ENCODE measurements at regions not wholly inside any gene's neighbourhood (a gene's known extent, or its start where the extent isn't known, plus 50 kb on each side); places are given as distances from the start of the nearest gene placed in this dataset.

GRCh38 chr2:106975641-106976040, 89.7 kb upstream of the ST6GAL2 start:
- DNase-seq = no peak

GRCh38 chr2:106976548-106976947, 90.6 kb upstream of the ST6GAL2 start:
- no peak for DNase-seq
- in situ Hi-C loops (cut with HindIII; ENCODE audit: low pct_ligation_motif_present, low pct_unique_long_range_greater_than_20kb, low sequenced_read_pairs) = no loop called here

More at GRCh38 chr2:106975641-106976040, 89.7 kb upstream of the ST6GAL2 start:
- in situ Hi-C loops (cut with HindIII; ENCODE audit: low pct_ligation_motif_present, low pct_unique_long_range_greater_than_20kb, low sequenced_read_pairs) = no loop called here

- in situ Hi-C loops (cut with HindIII; ENCODE audit: low pct_ligation_motif_present, low pct_unique_long_range_greater_than_20kb, low sequenced_read_pairs) = no loop called here
Measured at GRCh38 chr2:106977717-106978116, 91.8 kb upstream of the ST6GAL2 start.

GRCh38 chr2:106978647-106979046, 92.7 kb upstream of the ST6GAL2 start:
- in situ Hi-C loops (cut with HindIII; ENCODE audit: low pct_ligation_motif_present, low pct_unique_long_range_greater_than_20kb, low sequenced_read_pairs) = no loop called here
- DNase-seq = no peak

More at GRCh38 chr2:106977717-106978116, 91.8 kb upstream of the ST6GAL2 start:
- DNase-seq = no peak

GRCh38 chr2:106981491-106981890, 95.5 kb upstream of the ST6GAL2 start:
- DNase-seq = no peak
- in situ Hi-C loops (cut with HindIII; ENCODE audit: low pct_ligation_motif_present, low pct_unique_long_range_greater_than_20kb, low sequenced_read_pairs) = no loop called here

- DNase-seq = no peak
- in situ Hi-C loops (cut with HindIII; ENCODE audit: low pct_ligation_motif_present, low pct_unique_long_range_greater_than_20kb, low sequenced_read_pairs) = no loop called here
Measured at GRCh38 chr2:106982350-106982749, 96.4 kb upstream of the ST6GAL2 start.

GRCh38 chr2:106983305-106983704, 97.3 kb upstream of the ST6GAL2 start:
- in situ Hi-C loops (cut with HindIII; ENCODE audit: low pct_ligation_motif_present, low pct_unique_long_range_greater_than_20kb, low sequenced_read_pairs) = no loop called here

GRCh38 chr2:106988361-106988760, 102.4 kb upstream of the ST6GAL2 start:
- in situ Hi-C loops (cut with HindIII; ENCODE audit: low pct_ligation_motif_present, low pct_unique_long_range_greater_than_20kb, low sequenced_read_pairs) = no loop called here
- no peak for DNase-seq

More at GRCh38 chr2:106983305-106983704, 97.3 kb upstream of the ST6GAL2 start:
- DNase-seq = no peak

GRCh38 chr2:106990297-106990696, 104.3 kb upstream of the ST6GAL2 start:
- no peak for DNase-seq

GRCh38 chr2:106991866-106992265, 105.9 kb upstream of the ST6GAL2 start:
- no peak for DNase-seq
- in situ Hi-C loops (cut with HindIII; ENCODE audit: low pct_ligation_motif_present, low pct_unique_long_range_greater_than_20kb, low sequenced_read_pairs) = no loop called here

More at GRCh38 chr2:106990297-106990696, 104.3 kb upstream of the ST6GAL2 start:
- in situ Hi-C loops (cut with HindIII; ENCODE audit: low pct_ligation_motif_present, low pct_unique_long_range_greater_than_20kb, low sequenced_read_pairs) = no loop called here

GRCh38 chr2:106995556-106995955, 109.6 kb upstream of the ST6GAL2 start:
- in situ Hi-C loops (cut with HindIII; ENCODE audit: low pct_ligation_motif_present, low pct_unique_long_range_greater_than_20kb, low sequenced_read_pairs) = no loop called here
- DNase-seq = no peak

- in situ Hi-C loops (cut with HindIII; ENCODE audit: low pct_ligation_motif_present, low pct_unique_long_range_greater_than_20kb, low sequenced_read_pairs) = no loop called here
- DNase-seq = no peak
Measured at GRCh38 chr2:106996171-106996769, 110.3 kb upstream of the ST6GAL2 start.

- in situ Hi-C loops (cut with HindIII; ENCODE audit: low pct_ligation_motif_present, low pct_unique_long_range_greater_than_20kb, low sequenced_read_pairs) = no loop called here
Measured at GRCh38 chr2:106997204-106997603, 111.2 kb upstream of the ST6GAL2 start.

GRCh38 chr2:107001062-107001461, 115.1 kb upstream of the ST6GAL2 start:
- in situ Hi-C loops (cut with HindIII; ENCODE audit: low pct_ligation_motif_present, low pct_unique_long_range_greater_than_20kb, low sequenced_read_pairs) = no loop called here
- no peak for DNase-seq

More at GRCh38 chr2:106997204-106997603, 111.2 kb upstream of the ST6GAL2 start:
- DNase-seq = no peak

- in situ Hi-C loops (cut with HindIII; ENCODE audit: low pct_ligation_motif_present, low pct_unique_long_range_greater_than_20kb, low sequenced_read_pairs) = no loop called here
- DNase-seq = no peak
Measured at GRCh38 chr2:107001551-107001950, 115.6 kb upstream of the ST6GAL2 start.

GRCh38 chr2:107001964-107002696, 116.2 kb upstream of the ST6GAL2 start:
- in situ Hi-C loops (cut with HindIII; ENCODE audit: low pct_ligation_motif_present, low pct_unique_long_range_greater_than_20kb, low sequenced_read_pairs) = no loop called here
- DNase-seq = no peak

- DNase-seq = no peak
- in situ Hi-C loops (cut with HindIII; ENCODE audit: low pct_ligation_motif_present, low pct_unique_long_range_greater_than_20kb, low sequenced_read_pairs) = no loop called here
Measured at GRCh38 chr2:107002735-107003134, 116.8 kb upstream of the ST6GAL2 start.

GRCh38 chr2:107005853-107006252, 119.9 kb upstream of the ST6GAL2 start:
- in situ Hi-C loops (cut with HindIII; ENCODE audit: low pct_ligation_motif_present, low pct_unique_long_range_greater_than_20kb, low sequenced_read_pairs) = no loop called here
- no peak for DNase-seq

GRCh38 chr2:107006836-107007235, 120.9 kb upstream of the ST6GAL2 start:
- in situ Hi-C loops (cut with HindIII; ENCODE audit: low pct_ligation_motif_present, low pct_unique_long_range_greater_than_20kb, low sequenced_read_pairs) = no loop called here
- no peak for DNase-seq

GRCh38 chr2:107007927-107008326, 122.0 kb upstream of the ST6GAL2 start:
- no peak for DNase-seq
- in situ Hi-C loops (cut with HindIII; ENCODE audit: low pct_ligation_motif_present, low pct_unique_long_range_greater_than_20kb, low sequenced_read_pairs) = no loop called here

Data from ACHN (cell line).